ENCODE measurements at regions not wholly inside any gene's neighbourhood (a gene's known extent, or its start where the extent isn't known, plus 50 kb on each side); places are given as distances from the start of the nearest gene placed in this dataset.

GRCh38 chr21:16074950-16075489, 345.2 kb downstream of the USP25 start:
- TF ChIP-seq CTCF (IDR thresholded peaks at IDR 0.05; ENCODE audit: borderline replicate concordance, extremely low read depth, insufficient read depth), result no peak
- H3K36me3 ChIP-seq (ENCODE audit: control insufficient read depth in 2 of 3, insufficient read depth in 3 of 3, low read length in 3 of 3), result no peaks in the 10 kb centered on the region
- intact Hi-C loops (cut with DNase I), result no loop called here
- H3K9me3 ChIP-seq (ENCODE audit: control insufficient read depth in 2 of 3, insufficient read depth in 1 of 3, low read length in 3 of 3), result no peaks in the 10 kb centered on the region
- H3K9ac ChIP-seq (ENCODE audit: low read length in 3 of 3), result no peak overlapping the region
- H3K27ac ChIP-seq (ENCODE audit: low read depth in 2 of 2, low read length in 2 of 2), result no peak overlapping the region
- no peak overlapping the region for H3K4me3 ChIP-seq (ENCODE audit: low read length in 3 of 3)
- H3K4me1 ChIP-seq (ENCODE audit: control insufficient read depth in 2 of 3, insufficient read depth in 2 of 3, low read depth in 1 of 3, low read length in 3 of 3), result no peaks in the 10 kb centered on the region
- DNase-seq (no peak), FAIRE-seq (no peak)
- H3K27me3 ChIP-seq (ENCODE audit: control insufficient read depth, insufficient read depth, low read length), result no peaks in the 10 kb centered on the region

- Histone ChIP-seq H3K27me3 (ENCODE audit: control insufficient read depth, insufficient read depth, low read length) (no peaks in the 10 kb centered on the region), H3K27ac (ENCODE audit: low read depth in 2 of 2, low read length in 2 of 2) (no peak overlapping the region), H3K9me3 (ENCODE audit: control insufficient read depth in 2 of 3, insufficient read depth in 1 of 3, low read length in 3 of 3) (no peaks in the 10 kb centered on the region), H3K36me3 (ENCODE audit: control insufficient read depth in 2 of 3, insufficient read depth in 3 of 3, low read length in 3 of 3) (no peaks in the 10 kb centered on the region), H3K4me3 (ENCODE audit: low read length in 3 of 3) (no peak overlapping the region), H3K9ac (ENCODE audit: low read length in 3 of 3) (no peak overlapping the region), H3K4me1 (ENCODE audit: control insufficient read depth in 2 of 3, insufficient read depth in 2 of 3, low read depth in 1 of 3, low read length in 3 of 3) (no peaks in the 10 kb centered on the region)
- DNase-seq (no peak), FAIRE-seq (no peak)
- intact Hi-C loops (cut with DNase I), result no loop called here
- TF ChIP-seq CTCF (IDR thresholded peaks at IDR 0.05; ENCODE audit: borderline replicate concordance, extremely low read depth, insufficient read depth), result no peak
These were observed 346.0 kb downstream of the USP25 start for GRCh38 chr21:16075649-16076282.

GRCh38 chr21:16076465-16076864, 346.7 kb downstream of the USP25 start:
- Histone ChIP-seq H3K27me3 (ENCODE audit: control insufficient read depth, insufficient read depth, low read length) (no peaks in the 10 kb centered on the region), H3K9me3 (ENCODE audit: control insufficient read depth in 2 of 3, insufficient read depth in 1 of 3, low read length in 3 of 3) (no peaks in the 10 kb centered on the region), H3K4me1 (ENCODE audit: control insufficient read depth in 2 of 3, insufficient read depth in 2 of 3, low read depth in 1 of 3, low read length in 3 of 3) (no peaks in the 10 kb centered on the region), H3K9ac (ENCODE audit: low read length in 3 of 3) (no peak overlapping the region), H3K4me3 (ENCODE audit: low read length in 3 of 3) (no peak overlapping the region), H3K27ac (ENCODE audit: low read depth in 2 of 2, low read length in 2 of 2) (no peak overlapping the region), H3K36me3 (ENCODE audit: control insufficient read depth in 2 of 3, insufficient read depth in 3 of 3, low read length in 3 of 3) (no peaks in the 10 kb centered on the region)
- TF ChIP-seq CTCF (IDR thresholded peaks at IDR 0.05; ENCODE audit: borderline replicate concordance, extremely low read depth, insufficient read depth), result no peak
- FAIRE-seq (peak; percentile 13), DNase-seq (no peak)
- intact Hi-C loops (cut with DNase I), result no loop called here

DNA sequence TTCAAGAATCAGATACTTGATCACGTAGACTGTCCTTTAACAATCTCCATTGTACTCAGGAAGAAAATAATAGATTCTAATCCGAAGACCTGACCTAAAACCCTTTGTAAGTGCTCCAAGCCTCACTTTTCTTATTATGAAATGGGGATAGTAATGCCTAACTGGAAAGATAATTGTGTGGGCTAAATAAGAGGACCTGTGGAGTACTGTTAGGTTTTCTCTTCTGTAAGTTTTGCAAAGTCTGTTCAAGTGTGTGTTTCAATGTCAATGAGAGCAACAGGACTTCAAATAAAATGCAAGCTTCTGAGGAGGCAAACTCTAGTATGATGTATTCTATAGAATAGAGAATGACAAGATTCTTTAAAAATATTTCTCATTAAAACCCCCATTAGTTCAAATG, 348.6 kb downstream of the USP25 start:
- H3K4me3 ChIP-seq (ENCODE audit: low read length in 3 of 3), result no peak overlapping the region
- no peaks in the 10 kb centered on the region for H3K4me1 ChIP-seq (ENCODE audit: control insufficient read depth in 2 of 3, insufficient read depth in 2 of 3, low read depth in 1 of 3, low read length in 3 of 3)
- H3K36me3 ChIP-seq (ENCODE audit: control insufficient read depth in 2 of 3, insufficient read depth in 3 of 3, low read length in 3 of 3), result no peaks in the 10 kb centered on the region
- intact Hi-C loops (cut with DNase I), result no loop called here
- no peak for FAIRE-seq
- no peaks in the 10 kb centered on the region for H3K9me3 ChIP-seq (ENCODE audit: control insufficient read depth in 2 of 3, insufficient read depth in 1 of 3, low read length in 3 of 3)
- H3K9ac ChIP-seq (ENCODE audit: low read length in 3 of 3), result no peak overlapping the region
- TF ChIP-seq CTCF (IDR thresholded peaks at IDR 0.05; ENCODE audit: borderline replicate concordance, extremely low read depth, insufficient read depth), result no peak
- no peak overlapping the region for H3K27ac ChIP-seq (ENCODE audit: low read depth in 2 of 2, low read length in 2 of 2)
- no peak for DNase-seq
- no peaks in the 10 kb centered on the region for H3K27me3 ChIP-seq (ENCODE audit: control insufficient read depth, insufficient read depth, low read length)
